Natural killer cell treated with Interleukin-12 subunit alpha and Interleukin-12 subunit beta and Interleukin-15 and Interleukin-18, amount 100 ng/mL, for 72 hours (primary cell): ENCODE measurements at regions not wholly inside any gene's neighbourhood (a gene's known extent, or its start where the extent isn't known, plus 50 kb on each side); places are given as distances from the start of the nearest gene placed in this dataset.
A peak's percentile ranks its signal among the peaks of the same experiment; 100 is the strongest.

ENCODE experiments used
- ATAC-seq, 2 donors: fragments of 150-1000 bp; cut with Tn5 transposase in 1 of 2; sonication (Bioruptor Pico), chemical (Tn5 transposase) in 1 of 2; 2 replicates each; pipeline ENCODE4 v1.10.0; 2021
- DNase-seq: peaks from one replicate; pipeline ENCODE4 v3.0.0; 2022; ENCODE audit warnings: low spot score
- H3K27ac Mint-ChIP-seq, 2 donors: 1 replicate in 1 of 2; 2 replicates in 1 of 2; pipeline ENCODE4 v1.8.0; 2022; ENCODE audit warnings: mixed read lengths in 2 of 2, mild to moderate bottlenecking in 1 of 2, moderate library complexity in 1 of 2
- H3K27me3 Mint-ChIP-seq, 2 donors: 1 replicate in 1 of 2; 2 replicates in 1 of 2; pipeline ENCODE4 v1.8.0; 2022; ENCODE audit warnings: mixed read lengths in 2 of 2
- H3K36me3 Mint-ChIP-seq: one replicate; pipeline ENCODE4 v1.8.0; 2022; ENCODE audit warnings: mixed read lengths
- H3K4me1 Mint-ChIP-seq, 2 donors: 1 replicate in 1 of 2; 2 replicates in 1 of 2; pipeline ENCODE4 v1.8.0; 2022; ENCODE audit warnings: low read depth in 2 of 2, mixed read lengths in 2 of 2, mild to moderate bottlenecking in 1 of 2
- H3K4me3 Mint-ChIP-seq: one replicate; pipeline ENCODE4 v1.8.0; 2022; ENCODE audit warnings: mixed read lengths
- H3K9me3 Mint-ChIP-seq: 2 replicates; pipeline ENCODE4 v1.8.0; 2022; ENCODE audit warnings: mixed read lengths

DNA sequence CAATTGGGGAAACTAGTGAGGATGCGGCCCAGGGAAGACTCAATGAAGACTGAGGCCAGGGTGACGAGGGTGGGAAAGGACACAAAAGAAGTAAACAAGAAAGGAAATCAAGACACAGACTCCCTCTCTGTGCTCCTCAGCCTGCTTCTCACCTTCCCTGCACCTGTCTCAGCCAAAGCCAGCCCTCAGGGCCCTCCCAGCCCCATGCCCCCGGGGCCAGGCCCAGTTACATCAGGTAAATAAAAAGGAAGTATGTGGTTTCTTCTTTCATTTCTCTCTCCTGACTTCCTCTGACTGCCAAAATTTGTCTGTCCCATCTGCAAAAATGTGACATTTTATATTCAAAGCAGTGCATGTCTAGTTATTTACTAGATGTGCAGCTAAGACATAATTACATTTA lies 328.0 kb downstream of the UACA start:
- Mint-ChIP-seq H3K9me3 (no peaks in the 10 kb centered on the region), H3K4me3 (no peak overlapping the region), H3K27me3 (peaks cover 24 to 25% of the 10 kb centered on the region in 2 donors), H3K4me1 (peaks cover 7 to 11% of the 10 kb centered on the region in 2 donors), H3K27ac (no peak overlapping the region), H3K36me3 (no peaks in the 10 kb centered on the region)
- ATAC-seq (no peak), DNase-seq (no peak)

DNA sequence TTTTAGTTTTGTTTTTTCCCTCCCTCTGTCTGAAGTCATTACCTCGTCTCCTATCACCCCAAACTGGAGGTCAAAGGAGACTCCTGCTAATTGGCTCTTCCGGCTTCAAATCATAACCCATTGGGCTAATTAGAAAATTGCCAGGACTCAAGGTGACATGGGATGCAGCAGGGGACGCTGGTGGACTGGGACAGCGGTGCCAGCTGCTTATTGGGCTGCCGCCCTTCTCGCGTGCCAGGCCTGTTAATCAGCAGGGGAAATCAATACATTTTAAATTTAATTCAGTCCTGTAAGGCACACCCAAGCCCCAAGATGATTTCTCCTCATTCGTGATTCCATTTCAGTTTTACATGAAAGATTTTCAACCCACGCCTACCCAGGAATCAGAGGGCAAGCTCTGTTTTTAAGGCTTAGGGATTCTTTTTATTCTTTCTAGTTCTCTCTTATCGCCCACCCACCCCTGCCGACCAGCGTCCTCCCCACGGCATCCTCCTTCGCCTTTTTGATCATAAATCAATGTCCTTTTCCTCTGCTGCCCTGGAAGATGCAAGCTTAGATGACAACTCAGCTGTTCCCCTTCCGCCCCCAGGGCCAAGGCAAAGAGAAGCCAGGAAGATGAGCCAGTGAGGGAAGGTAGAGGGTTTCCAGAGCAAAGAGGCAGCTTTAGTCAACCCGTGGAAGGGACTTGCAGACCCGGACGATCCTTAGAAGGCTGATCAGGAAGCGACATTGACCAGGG lies 329.6 kb downstream of the UACA start:
- Mint-ChIP-seq H3K4me1 (peaks cover 7 to 11% of the 10 kb centered on the region in 2 donors), H3K27me3 (peaks cover 21 to 22% of the 10 kb centered on the region in 2 donors), H3K36me3 (no peaks in the 10 kb centered on the region), H3K4me3 (no peak overlapping the region), H3K9me3 (no peaks in the 10 kb centered on the region), H3K27ac (no peak overlapping the region)
- no peak for ATAC-seq
- no peak for DNase-seq

DNA sequence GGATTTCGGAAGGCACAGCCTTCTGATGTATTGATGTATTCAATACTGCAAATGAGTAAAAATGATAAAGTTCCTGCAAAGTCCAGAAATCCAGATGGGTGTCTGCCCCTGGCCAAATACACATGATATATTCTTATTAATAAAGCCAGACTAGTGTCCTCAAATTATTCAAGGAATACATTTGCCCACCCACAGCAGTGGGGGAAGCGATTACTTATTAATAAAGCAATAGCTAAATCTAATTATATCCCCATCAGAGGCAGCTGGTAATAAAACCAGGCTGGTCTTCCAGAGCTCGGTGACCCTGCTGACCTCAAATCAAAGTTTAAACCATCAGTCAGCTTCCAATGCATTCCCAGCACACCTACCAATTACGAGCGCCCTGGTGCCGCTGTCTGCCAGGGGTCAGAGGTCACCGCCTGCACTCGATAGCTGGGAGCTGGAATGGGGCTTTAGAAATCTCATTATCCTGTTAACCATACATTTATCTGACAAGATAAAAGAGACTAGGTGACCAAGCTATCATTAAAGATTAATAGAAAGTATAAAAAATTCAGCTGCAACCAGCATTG lies 330.3 kb downstream of the UACA start:
- no peak for DNase-seq
- H3K27me3 Mint-ChIP-seq: peaks cover 22 to 23% of the 10 kb centered on the region in 2 donors

DNA sequence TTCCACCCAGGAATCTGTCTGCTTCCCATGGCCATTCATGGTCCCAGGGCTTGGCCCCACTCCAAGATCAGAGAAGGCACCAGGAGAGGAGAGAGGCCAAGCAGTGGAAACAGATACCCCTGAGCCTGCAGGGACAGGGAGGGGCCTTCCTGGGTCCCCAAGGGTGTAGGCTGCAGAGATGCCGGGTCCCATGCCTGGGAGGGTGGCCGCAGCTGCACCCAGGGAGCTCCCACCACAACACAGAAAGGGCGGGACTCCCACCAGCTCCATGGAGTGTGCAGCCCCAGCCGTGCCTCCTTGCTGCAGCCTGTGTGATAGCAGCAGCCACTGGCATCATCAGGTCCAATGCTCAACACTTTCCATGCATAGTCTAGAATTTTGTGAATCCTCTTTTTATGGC lies 331.5 kb downstream of the UACA start:
- H3K9me3 Mint-ChIP-seq: no peaks in the 10 kb centered on the region
- H3K4me1 Mint-ChIP-seq: peaks cover 7 to 11% of the 10 kb centered on the region in 2 donors
- H3K27ac Mint-ChIP-seq: no peak overlapping the region
- DNase-seq (no peak), ATAC-seq (no peak)
- no peaks in the 10 kb centered on the region for H3K36me3 Mint-ChIP-seq
- H3K4me3 Mint-ChIP-seq: no peak overlapping the region
- H3K27me3 Mint-ChIP-seq: peaks cover 22 to 25% of the 10 kb centered on the region in 2 donors

More for the DNA sequence above, 330.3 kb downstream of the UACA start:
- Mint-ChIP-seq H3K4me3 (no peak overlapping the region), H3K9me3 (no peaks in the 10 kb centered on the region), H3K4me1 (peaks cover 7 to 11% of the 10 kb centered on the region in 2 donors), H3K27ac (no peak overlapping the region), H3K36me3 (no peaks in the 10 kb centered on the region)
- ATAC-seq: no peak

DNA sequence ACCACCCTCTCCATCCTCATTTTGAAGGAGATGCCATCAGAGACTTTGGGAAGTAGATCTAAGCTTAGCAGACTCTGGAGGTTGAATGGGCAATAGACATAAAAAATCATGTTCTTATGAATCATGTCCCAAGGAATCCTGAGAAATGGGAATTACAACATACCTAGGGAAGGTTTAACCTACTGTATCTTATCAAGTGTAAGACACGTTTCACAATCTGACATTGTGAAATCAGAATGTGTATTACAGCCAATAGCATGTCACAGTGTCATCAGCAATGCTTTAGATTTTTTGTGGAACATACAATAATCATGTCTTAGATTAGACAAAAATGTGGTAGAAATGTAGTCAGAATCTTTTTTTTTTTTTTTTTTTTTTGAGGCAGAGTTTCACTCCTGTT lies 332.4 kb upstream of the TLE3 start:
- Mint-ChIP-seq H3K27ac (no peak overlapping the region), H3K4me1 (peaks cover 13 to 14% of the 10 kb centered on the region in 2 donors), H3K9me3 (no peaks in the 10 kb centered on the region), H3K27me3 (peaks cover 15 to 26% of the 10 kb centered on the region in 2 donors), H3K4me3 (no peak overlapping the region), H3K36me3 (no peaks in the 10 kb centered on the region)
- DNase-seq: no peak
- no peak for ATAC-seq

DNA sequence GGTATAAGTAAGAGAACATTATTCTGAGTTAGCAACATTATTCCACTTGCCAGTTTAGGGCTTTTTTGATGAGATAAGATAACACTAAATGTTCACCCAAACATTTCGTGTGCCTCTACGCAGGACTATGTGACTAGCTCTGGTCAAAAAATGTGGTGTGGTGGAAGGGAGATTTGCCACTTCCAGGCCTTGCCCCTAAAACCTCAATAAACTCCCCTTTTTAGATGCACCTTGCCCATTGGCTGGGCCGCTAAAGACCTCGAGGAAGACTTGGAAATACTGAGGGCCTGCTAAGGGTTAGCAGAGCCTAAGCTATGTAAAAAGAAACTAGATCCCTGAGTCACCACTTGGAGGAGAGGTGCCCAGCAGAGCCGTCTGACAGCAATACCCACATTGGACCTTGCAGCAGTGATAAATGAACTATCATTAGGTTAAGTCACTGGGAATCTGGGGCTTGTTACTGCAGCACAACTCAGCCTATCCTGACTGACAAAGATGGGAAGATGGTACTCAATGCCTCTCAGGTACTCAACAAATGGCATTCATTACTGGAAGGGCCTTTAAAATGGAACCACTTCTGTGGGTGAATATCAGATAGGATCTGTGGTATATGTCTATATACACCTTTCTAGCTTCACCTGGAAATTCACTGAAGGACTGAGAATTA lies 331.5 kb upstream of the TLE3 start:
- H3K9me3 Mint-ChIP-seq: no peaks in the 10 kb centered on the region
- DNase-seq: peak; percentile 34
- H3K4me3 Mint-ChIP-seq: no peak overlapping the region
- no peaks in the 10 kb centered on the region for H3K36me3 Mint-ChIP-seq
- peaks cover 22 to 29% of the 10 kb centered on the region in 2 donors for H3K27me3 Mint-ChIP-seq
- no peak overlapping the region for H3K27ac Mint-ChIP-seq
- ATAC-seq: no peak
- H3K4me1 Mint-ChIP-seq: peaks cover 16 to 22% of the 10 kb centered on the region in 2 donors

DNA sequence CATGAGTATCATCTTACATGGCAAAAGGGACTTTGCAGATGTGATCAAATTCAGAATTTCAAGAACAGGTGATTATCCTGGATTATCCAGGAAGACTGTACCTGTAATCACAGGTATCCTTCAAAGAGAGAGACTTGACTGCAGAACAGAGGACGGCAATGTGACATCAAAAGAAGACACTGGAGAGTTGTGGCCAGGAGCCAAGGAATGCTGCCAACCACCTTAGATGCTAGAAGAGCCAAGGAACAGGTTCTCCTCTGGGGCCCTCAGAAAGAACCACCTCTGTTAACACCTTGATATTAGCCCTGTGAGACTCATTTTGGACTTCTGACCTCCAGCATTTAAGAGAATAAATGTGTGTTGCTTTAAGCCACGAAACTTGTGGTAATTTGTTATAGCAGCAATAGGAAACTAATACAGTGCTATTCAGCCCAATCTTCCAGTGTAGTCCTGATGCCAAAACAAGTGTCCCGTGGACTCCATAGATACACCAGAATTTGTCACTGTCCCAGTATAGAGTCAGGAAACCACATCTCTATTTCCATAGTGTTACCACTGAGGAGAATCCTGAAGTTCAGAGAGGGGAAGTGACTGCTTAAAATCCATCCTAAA lies 330.6 kb upstream of the TLE3 start:
- H3K27me3 Mint-ChIP-seq: peaks cover 27 to 33% of the 10 kb centered on the region in 2 donors
- H3K4me3 Mint-ChIP-seq: no peak overlapping the region
- peak; percentile 41 for DNase-seq
- H3K9me3 Mint-ChIP-seq: no peaks in the 10 kb centered on the region
- peaks cover 16 to 22% of the 10 kb centered on the region in 2 donors for H3K4me1 Mint-ChIP-seq
- ATAC-seq: no peak
- no peak overlapping the region for H3K27ac Mint-ChIP-seq
- no peaks in the 10 kb centered on the region for H3K36me3 Mint-ChIP-seq

DNA sequence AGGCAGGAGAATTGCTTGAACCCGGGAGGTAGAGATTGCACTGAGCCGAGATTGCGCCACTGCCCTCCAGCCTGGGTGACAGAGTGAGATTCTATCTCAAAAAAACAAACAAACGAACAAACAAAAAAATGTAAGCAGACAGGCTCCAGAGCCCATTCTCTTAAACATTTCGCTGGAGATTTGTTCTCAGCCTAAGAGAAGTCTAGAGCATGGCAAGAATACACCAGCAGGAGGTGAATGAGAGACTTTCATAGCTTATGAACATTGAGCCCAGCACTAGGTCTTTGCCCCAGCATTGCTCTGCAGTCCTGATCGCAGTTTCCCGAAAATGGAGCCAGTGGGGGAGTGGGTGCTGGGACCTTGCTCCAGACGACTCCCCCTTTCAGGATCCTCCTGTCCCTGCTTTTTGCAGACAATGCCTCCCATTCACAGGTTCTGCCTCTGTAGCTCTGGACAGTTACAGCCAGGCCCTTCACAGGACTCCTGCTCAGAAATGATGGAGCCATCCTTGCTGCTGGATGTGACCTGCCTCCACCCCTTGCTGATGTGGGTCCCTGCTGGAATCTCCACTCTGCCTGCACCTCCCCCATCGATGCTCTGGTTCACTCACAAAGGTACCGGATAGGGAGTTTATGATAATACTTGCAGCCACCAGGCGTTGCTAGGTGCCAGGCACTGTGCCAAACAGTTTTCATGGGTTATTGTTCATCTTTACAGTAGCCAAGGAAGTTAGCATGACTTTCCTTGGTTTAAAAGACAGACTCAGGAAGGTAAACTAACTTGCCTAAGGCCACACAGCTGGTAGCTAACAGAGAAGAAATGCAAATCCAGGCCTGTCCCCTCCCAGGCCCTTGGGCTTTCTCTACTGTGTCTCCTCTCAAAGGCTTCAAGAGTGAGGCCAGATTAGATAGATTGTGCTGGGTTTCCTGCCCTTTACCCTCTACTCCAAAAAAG lies 329.7 kb upstream of the TLE3 start:
- Mint-ChIP-seq H3K36me3 (no peaks in the 10 kb centered on the region), H3K27me3 (peaks cover 23 to 32% of the 10 kb centered on the region in 2 donors)

DNA sequence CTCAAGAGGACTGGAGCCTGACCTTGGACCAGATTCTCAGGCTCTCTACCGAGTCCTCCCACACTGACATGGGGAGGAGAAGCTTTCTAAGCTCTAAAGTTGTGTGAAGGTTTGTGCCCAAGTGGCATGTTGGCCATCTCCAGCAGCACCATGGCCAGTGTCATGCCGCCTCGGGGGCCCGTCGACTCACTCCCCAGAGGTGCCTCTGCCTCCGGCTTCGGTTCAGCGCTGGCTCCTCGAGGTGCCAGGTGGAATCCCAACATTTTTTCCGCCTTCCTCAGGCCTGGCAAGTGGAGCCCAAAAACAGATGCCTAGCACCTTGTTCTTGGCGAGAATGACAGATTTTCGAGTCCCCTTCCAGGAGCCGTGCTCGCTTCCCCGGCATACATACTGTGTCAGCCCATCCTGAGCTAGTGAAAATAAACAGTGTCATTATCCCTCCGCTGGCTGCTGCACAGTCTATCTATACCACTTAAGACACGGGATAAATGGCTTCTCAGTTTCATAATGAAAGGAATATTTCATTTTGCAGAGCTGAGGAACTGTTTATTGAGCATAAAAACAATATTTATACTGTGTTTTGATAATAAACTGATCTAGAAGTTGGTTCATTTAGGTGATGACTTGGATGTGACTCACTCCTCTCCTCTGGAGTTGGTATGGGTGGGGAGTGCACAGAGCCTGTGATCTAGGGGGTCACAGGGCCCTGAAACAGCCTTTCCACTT lies 328.5 kb upstream of the TLE3 start:
- no peak for ATAC-seq
- DNase-seq: peak; percentile 41
- H3K27me3 Mint-ChIP-seq: peaks cover 29 to 37% of the 10 kb centered on the region in 2 donors
- peaks cover 16 to 17% of the 10 kb centered on the region in 2 donors for H3K4me1 Mint-ChIP-seq
- H3K27ac Mint-ChIP-seq: no peak overlapping the region
- no peak overlapping the region for H3K4me3 Mint-ChIP-seq
- no peaks in the 10 kb centered on the region for H3K36me3 Mint-ChIP-seq
- no peaks in the 10 kb centered on the region for H3K9me3 Mint-ChIP-seq

More for the DNA sequence above, 329.7 kb upstream of the TLE3 start:
- no peaks in the 10 kb centered on the region for H3K9me3 Mint-ChIP-seq
- no peak overlapping the region for H3K27ac Mint-ChIP-seq
- H3K4me1 Mint-ChIP-seq: peaks cover 16 to 19% of the 10 kb centered on the region in 2 donors
- ATAC-seq (no peak), DNase-seq (peak; percentile 31)
- H3K4me3 Mint-ChIP-seq: no peak overlapping the region

DNA sequence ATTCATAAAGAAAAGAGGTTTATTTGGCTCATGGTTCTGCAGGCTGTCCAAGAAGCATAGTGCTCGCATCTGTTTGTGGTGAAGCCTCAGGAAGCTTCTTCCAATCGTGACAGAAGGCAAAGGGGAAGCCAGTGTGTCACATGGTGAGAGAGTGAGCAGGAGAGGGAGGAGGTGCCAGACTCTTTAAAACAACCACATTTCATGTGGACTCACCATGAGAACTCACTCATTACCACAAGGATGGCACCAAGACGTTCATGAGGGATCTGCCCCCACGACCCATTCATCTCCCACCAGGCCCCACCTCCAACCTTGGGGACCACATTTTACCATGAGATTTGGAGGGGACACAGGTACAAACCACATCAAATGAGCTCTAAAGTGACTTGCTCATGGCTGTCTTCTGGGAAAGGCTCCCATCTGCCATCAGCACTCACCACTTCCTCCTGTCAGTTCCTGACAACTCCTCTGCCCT lies 327.3 kb upstream of the TLE3 start:
- ATAC-seq (peak in 1 of 2 donors; percentile 56), DNase-seq (peak; percentile 42)
- H3K4me1 Mint-ChIP-seq: peaks cover 16 to 17% of the 10 kb centered on the region in 2 donors
- H3K36me3 Mint-ChIP-seq: no peaks in the 10 kb centered on the region
- peaks cover 35 to 43% of the 10 kb centered on the region in 2 donors for H3K27me3 Mint-ChIP-seq
- H3K27ac Mint-ChIP-seq: no peak overlapping the region
- no peaks in the 10 kb centered on the region for H3K9me3 Mint-ChIP-seq
- no peak overlapping the region for H3K4me3 Mint-ChIP-seq

DNA sequence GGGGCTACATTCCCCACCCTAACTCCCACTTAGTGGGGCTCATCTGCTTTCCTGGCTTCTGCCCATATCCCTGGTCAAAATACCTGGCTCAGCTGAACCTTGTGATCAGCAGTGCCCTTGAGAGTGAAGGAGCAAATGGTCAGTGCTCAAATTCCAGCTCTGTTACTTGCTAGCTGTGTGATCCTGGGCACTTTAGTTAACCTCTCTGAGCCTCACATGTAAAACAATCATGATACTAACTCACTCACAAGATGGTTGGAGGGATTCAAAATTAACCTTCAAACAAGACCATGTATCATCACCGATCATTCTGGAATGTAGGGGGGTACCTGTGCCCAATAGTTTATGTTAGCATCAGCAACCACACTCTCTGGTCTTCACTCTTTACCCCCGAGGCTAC lies 325.6 kb upstream of the TLE3 start:
- Mint-ChIP-seq H3K27ac (no peak overlapping the region), H3K27me3 (peaks cover 51 to 52% of the 10 kb centered on the region in 2 donors), H3K9me3 (no peaks in the 10 kb centered on the region), H3K36me3 (no peaks in the 10 kb centered on the region), H3K4me1 (peaks cover 16 to 17% of the 10 kb centered on the region in 2 donors), H3K4me3 (no peak overlapping the region)
- ATAC-seq (no peak), DNase-seq (peak; percentile 41)

DNA sequence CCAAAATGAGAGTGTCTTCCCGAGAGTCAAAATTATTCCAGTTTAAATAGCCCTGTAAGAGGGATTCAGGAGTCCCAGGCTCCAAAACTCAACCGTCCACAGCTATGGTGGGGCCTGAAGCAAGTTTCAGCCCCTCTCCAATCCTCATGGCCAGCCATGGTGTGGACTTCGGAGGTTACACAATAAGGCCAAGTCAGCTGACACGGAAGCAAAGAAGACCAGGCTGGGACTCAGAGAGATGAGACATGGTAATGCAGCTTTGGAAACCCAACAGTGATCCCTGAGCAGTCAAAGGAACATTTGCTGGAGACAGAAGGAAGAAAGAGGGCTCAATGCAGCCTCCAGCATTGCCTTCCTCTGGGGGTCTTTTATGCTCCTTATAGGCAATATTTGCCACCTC lies 324.6 kb upstream of the TLE3 start:
- no peak for ATAC-seq
- DNase-seq: peak; percentile 8
- H3K36me3 Mint-ChIP-seq: no peaks in the 10 kb centered on the region
- peaks cover 51 to 57% of the 10 kb centered on the region in 2 donors for H3K27me3 Mint-ChIP-seq
- H3K4me3 Mint-ChIP-seq: no peak overlapping the region
- H3K9me3 Mint-ChIP-seq: no peaks in the 10 kb centered on the region
- peaks cover 16 to 17% of the 10 kb centered on the region in 2 donors for H3K4me1 Mint-ChIP-seq
- no peak overlapping the region for H3K27ac Mint-ChIP-seq
